WTC11 (cell line): ENCODE measurements at regions not wholly inside any gene's neighbourhood (a gene's known extent, or its start where the extent isn't known, plus 50 kb on each side); places are given as distances from the start of the nearest gene placed in this dataset.

Experiments
- ATAC-seq: fragments of 200-7000 bp; cut with Tn5 transposase; 2 replicates; pipeline ENCODE4 v1.10.0; 2021; ENCODE audit warnings: mild to moderate bottlenecking, moderate library complexity
- CTCF ChIA-PET: fragments of 300-600 bp; sonication (Branson Sonifier 250); formaldehyde crosslinking; loops from one replicate; lab custom pipeline; 2021; ENCODE audit warnings: antibody characterized with exemption; lab: Charles Lee
- POLR2A ChIA-PET: fragments of 350-600 bp; sonication (Branson Sonifier 250); formaldehyde crosslinking; loops from one replicate; lab custom pipeline; 2021; ENCODE audit warnings: antibody characterized with exemption; lab: Charles Lee
- DNase-seq: peaks from one replicate; pipeline ENCODE4 v3.0.0; 2021; ENCODE audit warnings: low spot score
- H3K27ac Mint-ChIP-seq: 2 replicates; pipeline ENCODE4 v1.8.0; 2021; ENCODE audit warnings: mixed read lengths
- H3K27me3 Mint-ChIP-seq: 2 replicates; pipeline ENCODE4 v1.8.0; 2021; ENCODE audit warnings: low read depth, mild to moderate bottlenecking, moderate library complexity, mixed read lengths
- H3K36me3 Mint-ChIP-seq: 2 replicates; pipeline ENCODE4 v1.8.0; 2021; ENCODE audit warnings: mixed read lengths
- H3K4me1 Mint-ChIP-seq: 2 replicates; pipeline ENCODE4 v1.8.0; 2022; ENCODE audit warnings: mixed read lengths
- H3K4me3 Mint-ChIP-seq: 2 replicates; pipeline ENCODE4 v1.8.0; 2021; ENCODE audit warnings: mild to moderate bottlenecking, moderate library complexity, mixed read lengths
- H3K9me3 Mint-ChIP-seq: 2 replicates; pipeline ENCODE4 v1.8.0; 2021; ENCODE audit warnings: mixed read lengths
- AR ChIP-seq: fragments of 250-450 bp; sonication (Bioruptor Pico); IDR thresholded peaks from 2 replicates; pipeline ENCODE4 v1.9.0; 2021; ENCODE audit warnings: mild to moderate bottlenecking
- CREB1 ChIP-seq: sonication (generic); formaldehyde crosslinking; IDR thresholded peaks from 2 replicates; pipeline ENCODE4 v1.8.0; 2023; ENCODE audit warnings: mild to moderate bottlenecking, missing genetic modification reagents
- CREM ChIP-seq: sonication (generic); formaldehyde crosslinking; IDR thresholded peaks from 2 replicates; pipeline ENCODE4 v1.8.1; 2022; ENCODE audit warnings: mild to moderate bottlenecking, missing genetic modification reagents, moderate library complexity
- CTCF ChIP-seq: fragments of 200-600 bp; IDR thresholded peaks from 2 replicates; pipeline ENCODE4 v1.8.0; 2022; ENCODE audit warnings: antibody characterized with exemption
- ETV6 ChIP-seq: sonication (generic); formaldehyde crosslinking; IDR thresholded peaks from 2 replicates; pipeline ENCODE4 v1.8.1; 2022; ENCODE audit warnings: mild to moderate bottlenecking, missing genetic modification reagents
- FOXP1 ChIP-seq: sonication (generic); formaldehyde crosslinking; IDR thresholded peaks from 2 replicates; pipeline ENCODE4 v1.8.0; 2022; ENCODE audit warnings: missing genetic modification reagents, mild to moderate bottlenecking, moderate library complexity, borderline replicate concordance
- HMGA2 ChIP-seq: fragments of 250-450 bp; sonication (Bioruptor Pico); IDR thresholded peaks from 2 replicates; pipeline ENCODE4 v1.4.0; 2021; ENCODE audit warnings: mild to moderate bottlenecking, moderate library complexity
- IRF2 ChIP-seq: sonication (generic); formaldehyde crosslinking; IDR thresholded peaks from 2 replicates; pipeline ENCODE4 v1.8.0; 2022; ENCODE audit warnings: low read depth, missing genetic modification reagents, borderline replicate concordance
- KAT7 ChIP-seq: sonication (generic); formaldehyde crosslinking; IDR thresholded peaks from 2 replicates; pipeline ENCODE4 v1.8.1; 2023; ENCODE audit warnings: missing genetic modification reagents, mild to moderate bottlenecking, borderline replicate concordance
- NFE2L1 ChIP-seq: sonication (generic); formaldehyde crosslinking; IDR thresholded peaks from 2 replicates; pipeline ENCODE4 v1.8.1; 2023; ENCODE audit warnings: missing genetic modification reagents
- NFYB ChIP-seq: sonication (generic); formaldehyde crosslinking; conservative IDR thresholded peaks from 2 replicates; pipeline ENCODE4 v1.8.0; 2022; ENCODE audit warnings: low read depth, missing genetic modification reagents
- NR2C2 ChIP-seq: sonication (generic); formaldehyde crosslinking; IDR thresholded peaks from 2 replicates; pipeline ENCODE4 v1.8.0; 2022; ENCODE audit warnings: mild to moderate bottlenecking, missing genetic modification reagents
- OVOL2 ChIP-seq: fragments of 250-450 bp; sonication (Bioruptor Pico); IDR thresholded peaks from 2 replicates; pipeline ENCODE4 v1.9.0; 2021; ENCODE audit warnings: mild to moderate bottlenecking, borderline replicate concordance
- SMAD3 ChIP-seq: sonication (generic); formaldehyde crosslinking; IDR thresholded peaks from 2 replicates; pipeline ENCODE4 v1.8.0; 2022; ENCODE audit warnings: missing genetic modification reagents, mild to moderate bottlenecking, borderline replicate concordance
- TCF7 ChIP-seq: sonication (generic); formaldehyde crosslinking; IDR thresholded peaks from 2 replicates; pipeline ENCODE4 v1.8.0; 2022; ENCODE audit warnings: mild to moderate bottlenecking, low read depth, missing genetic modification reagents, moderate library complexity
- TP53 ChIP-seq: sonication (generic); formaldehyde crosslinking; IDR thresholded peaks from 2 replicates; pipeline ENCODE4 v1.8.1; 2023; ENCODE audit warnings: mild to moderate bottlenecking, missing genetic modification reagents
- USF2 ChIP-seq: sonication (generic); formaldehyde crosslinking; IDR thresholded peaks from 2 replicates; pipeline ENCODE4 v1.8.1; 2023; ENCODE audit warnings: mild to moderate bottlenecking, missing genetic modification reagents, moderate library complexity
- ZBTB21 ChIP-seq: sonication (generic); formaldehyde crosslinking; IDR thresholded peaks from 2 replicates; pipeline ENCODE4 v1.8.1; 2023; ENCODE audit warnings: mild to moderate bottlenecking, missing genetic modification reagents, borderline replicate concordance
- ZNF317 ChIP-seq: sonication (generic); formaldehyde crosslinking; IDR thresholded peaks from 2 replicates; pipeline ENCODE4 v1.8.1; 2023; ENCODE audit warnings: low read depth, mild to moderate bottlenecking, moderate library complexity, missing genetic modification reagents, borderline replicate concordance
- ZNF425 ChIP-seq: fragments of 250-450 bp; sonication (Bioruptor Pico); conservative IDR thresholded peaks from 2 replicates; pipeline ENCODE4 v1.9.0; 2021; ENCODE audit warnings: mild to moderate bottlenecking
- ZNF671 ChIP-seq: fragments of 250-450 bp; sonication (Bioruptor Pico); IDR thresholded peaks from 2 replicates; pipeline ENCODE4 v1.8.0; 2021; ENCODE audit warnings: mild to moderate bottlenecking
- TF ChIP-seq, protein P1 (sequence below): sonication (generic); formaldehyde crosslinking; IDR thresholded peaks from 2 replicates; pipeline ENCODE4 v1.8.1; 2023; ENCODE audit warnings: mild to moderate bottlenecking, missing genetic modification reagents, moderate library complexity
- TF ChIP-seq, protein P2 (sequence below): sonication (generic); formaldehyde crosslinking; IDR thresholded peaks from 2 replicates; pipeline ENCODE4 v1.8.1; 2022; ENCODE audit warnings: mild to moderate bottlenecking, moderate library complexity, missing genetic modification reagents
- TF ChIP-seq, protein P3 (sequence below): sonication (generic); formaldehyde crosslinking; IDR thresholded peaks from 2 replicates; pipeline ENCODE4 v1.8.0; 2022; ENCODE audit warnings: mild to moderate bottlenecking, missing genetic modification reagents

DNA sequence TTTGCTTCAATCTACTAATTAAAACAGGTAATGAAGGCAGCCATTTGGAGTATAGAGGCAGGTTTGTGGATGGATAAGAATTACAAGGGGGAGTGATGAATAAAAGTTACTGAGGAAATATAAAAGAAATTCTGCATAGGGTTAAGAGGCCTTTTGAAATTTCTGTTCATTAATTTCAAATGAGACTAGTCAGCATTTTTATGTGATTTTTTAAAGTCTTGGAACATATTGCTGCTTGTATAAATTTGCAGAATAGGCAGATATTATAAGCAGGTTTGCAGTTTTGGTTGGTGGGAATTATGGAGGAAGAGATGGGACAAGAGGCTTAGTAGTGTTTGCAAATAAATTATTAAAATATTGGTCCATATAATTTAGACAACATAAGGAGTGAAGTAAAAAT is 750.4 kb upstream of the AGA start:
- TF ChIP-seq, protein P1, sequence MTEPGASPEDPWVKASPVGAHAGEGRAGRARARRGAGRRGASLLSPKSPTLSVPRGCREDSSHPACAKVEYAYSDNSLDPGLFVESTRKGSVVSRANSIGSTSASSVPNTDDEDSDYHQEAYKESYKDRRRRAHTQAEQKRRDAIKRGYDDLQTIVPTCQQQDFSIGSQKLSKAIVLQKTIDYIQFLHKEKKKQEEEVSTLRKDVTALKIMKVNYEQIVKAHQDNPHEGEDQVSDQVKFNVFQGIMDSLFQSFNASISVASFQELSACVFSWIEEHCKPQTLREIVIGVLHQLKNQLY (CRISPR knock-in tag), result no peak
- TF ChIP-seq KAT7 (CRISPR knock-in tag) (no peak), NR2C2 (CRISPR knock-in tag) (no peak), ZBTB21 (no peak), NFYB (CRISPR knock-in tag) (no peak), CREM (CRISPR knock-in tag) (no peak), CTCF (no peak), TP53 (CRISPR knock-in tag) (no peak), IRF2 (CRISPR knock-in tag) (no peak), NFE2L1 (CRISPR knock-in tag) (no peak), ZNF425 (CRISPR knock-in tag) (no peak), HMGA2 (no peak), FOXP1 (CRISPR knock-in tag) (no peak), ETV6 (no peak), CREB1 (CRISPR knock-in tag) (no peak), AR (CRISPR knock-in tag) (no peak), TCF7 (CRISPR knock-in tag) (no peak)
- TF ChIP-seq, protein P2, sequence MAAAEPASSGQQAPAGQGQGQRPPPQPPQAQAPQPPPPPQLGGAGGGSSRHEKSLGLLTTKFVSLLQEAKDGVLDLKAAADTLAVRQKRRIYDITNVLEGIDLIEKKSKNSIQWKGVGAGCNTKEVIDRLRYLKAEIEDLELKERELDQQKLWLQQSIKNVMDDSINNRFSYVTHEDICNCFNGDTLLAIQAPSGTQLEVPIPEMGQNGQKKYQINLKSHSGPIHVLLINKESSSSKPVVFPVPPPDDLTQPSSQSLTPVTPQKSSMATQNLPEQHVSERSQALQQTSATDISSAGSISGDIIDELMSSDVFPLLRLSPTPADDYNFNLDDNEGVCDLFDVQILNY (CRISPR knock-in tag), result no peak
- Mint-ChIP-seq H3K36me3 (no peaks in the 10 kb centered on the region), H3K4me3 (no peak overlapping the region), H3K4me1 (no peaks in the 10 kb centered on the region), H3K27me3 (no peaks in the 10 kb centered on the region; the same call in 1 of the 2 replicates), H3K9me3 (peaks cover 13% of the 10 kb centered on the region), H3K27ac (no peak overlapping the region)
- ChIA-PET CTCF (no interaction called here), POLR2A (no interaction called here)
- ATAC-seq (no peak), DNase-seq (no peak)

GRCh38 chr4:178196751-178197374 is 754.6 kb upstream of the AGA start:
- ChIA-PET CTCF (no interaction called here), POLR2A (no interaction called here)
- H3K4me1 Mint-ChIP-seq, result no peaks in the 10 kb centered on the region
- no peak for DNase-seq
- H3K27me3 Mint-ChIP-seq, result no peaks in the 10 kb centered on the region
- peaks cover 3% of the 10 kb centered on the region; the same call in 1 of the 2 replicates for H3K36me3 Mint-ChIP-seq
- ATAC-seq, result no peak
- H3K4me3 Mint-ChIP-seq, result no peak overlapping the region
- H3K27ac Mint-ChIP-seq, result no peak overlapping the region
- H3K9me3 Mint-ChIP-seq, result peaks cover 15% of the 10 kb centered on the region; the same call in 1 of the 2 replicates
- TF ChIP-seq OVOL2 (CRISPR knock-in tag), result no peak
- TF ChIP-seq ZBTB21, result no peak
- TF ChIP-seq ZNF671 (CRISPR knock-in tag), result no peak
- TF ChIP-seq, protein P3, sequence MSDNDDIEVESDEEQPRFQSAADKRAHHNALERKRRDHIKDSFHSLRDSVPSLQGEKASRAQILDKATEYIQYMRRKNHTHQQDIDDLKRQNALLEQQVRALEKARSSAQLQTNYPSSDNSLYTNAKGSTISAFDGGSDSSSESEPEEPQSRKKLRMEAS (CRISPR knock-in tag), result no peak
- TF ChIP-seq USF2 (CRISPR knock-in tag), result no peak
- no peak for TF ChIP-seq ZNF425 (CRISPR knock-in tag)
- no peak for TF ChIP-seq SMAD3 (CRISPR knock-in tag)
- TF ChIP-seq ZNF317 (CRISPR knock-in tag), result no peak
- no peak for TF ChIP-seq KAT7 (CRISPR knock-in tag)
